ENCODE measurements at regions not wholly inside any gene's neighbourhood (a gene's known extent, or its start where the extent isn't known, plus 50 kb on each side); places are given as distances from the start of the nearest gene placed in this dataset.

- peak; percentile 96 for DNase-seq
- ATAC-seq = peak; percentile 53
Observed at GRCh38 chr13:99436686-99437416, 64.4 kb upstream of the TM9SF2 start.

DNA sequence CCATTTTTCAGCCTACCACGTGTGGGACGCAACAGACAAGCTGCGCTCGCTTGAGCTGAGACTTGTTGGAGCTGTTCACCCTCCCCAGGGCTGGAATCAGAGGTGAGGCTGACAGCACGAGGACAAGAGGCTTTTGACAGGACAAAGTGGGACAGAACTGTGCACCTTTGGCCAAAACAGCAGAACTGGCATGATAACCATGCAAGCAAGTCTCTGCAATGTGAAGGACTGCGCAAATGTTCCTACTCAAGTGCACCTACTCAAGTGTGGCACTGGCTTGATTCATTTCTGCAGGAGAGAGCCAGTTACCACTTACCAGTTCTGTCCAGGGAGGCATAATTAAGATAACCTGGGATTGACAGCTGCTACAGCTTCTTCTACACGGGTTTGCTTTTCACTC lies 62.2 kb upstream of the TM9SF2 start:
- no peak for ATAC-seq
- no peak for DNase-seq

DNA sequence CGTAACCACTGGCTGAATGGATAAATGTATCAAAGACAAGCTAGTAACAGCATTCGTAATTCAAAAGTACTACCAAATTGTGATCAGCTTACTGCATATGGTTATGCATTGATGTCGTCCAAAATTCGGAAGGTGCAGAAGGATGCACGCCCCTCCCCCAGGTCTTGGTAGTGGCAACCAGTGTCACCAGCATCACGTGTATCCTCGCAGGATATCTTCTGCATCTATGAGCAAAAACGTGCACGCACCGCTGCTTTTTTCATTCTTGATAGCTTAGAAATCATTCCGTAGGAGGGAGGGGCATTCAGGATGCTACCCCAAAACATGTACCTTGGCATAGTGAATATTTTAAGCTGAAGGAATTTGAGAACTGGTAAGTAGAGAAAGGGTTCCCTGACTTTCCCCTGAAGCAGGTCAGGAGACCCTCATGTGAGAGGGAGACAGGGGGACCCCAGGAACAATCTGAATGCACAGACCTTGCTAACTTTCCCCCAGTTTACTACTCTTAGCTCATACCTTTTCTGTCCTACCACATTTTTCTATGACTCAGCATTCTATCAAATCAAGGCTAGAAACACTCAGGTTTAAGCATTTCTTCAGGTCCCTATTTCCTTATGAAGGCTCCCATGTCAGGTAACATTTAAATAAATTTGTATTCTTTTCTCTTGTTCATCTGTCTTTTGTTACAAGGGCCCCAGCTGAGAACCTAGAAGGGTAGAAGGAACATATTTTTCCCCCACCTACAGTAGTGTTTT lies 61.2 kb upstream of the TM9SF2 start:
- no peak for DNase-seq
- no peak for ATAC-seq

DNA sequence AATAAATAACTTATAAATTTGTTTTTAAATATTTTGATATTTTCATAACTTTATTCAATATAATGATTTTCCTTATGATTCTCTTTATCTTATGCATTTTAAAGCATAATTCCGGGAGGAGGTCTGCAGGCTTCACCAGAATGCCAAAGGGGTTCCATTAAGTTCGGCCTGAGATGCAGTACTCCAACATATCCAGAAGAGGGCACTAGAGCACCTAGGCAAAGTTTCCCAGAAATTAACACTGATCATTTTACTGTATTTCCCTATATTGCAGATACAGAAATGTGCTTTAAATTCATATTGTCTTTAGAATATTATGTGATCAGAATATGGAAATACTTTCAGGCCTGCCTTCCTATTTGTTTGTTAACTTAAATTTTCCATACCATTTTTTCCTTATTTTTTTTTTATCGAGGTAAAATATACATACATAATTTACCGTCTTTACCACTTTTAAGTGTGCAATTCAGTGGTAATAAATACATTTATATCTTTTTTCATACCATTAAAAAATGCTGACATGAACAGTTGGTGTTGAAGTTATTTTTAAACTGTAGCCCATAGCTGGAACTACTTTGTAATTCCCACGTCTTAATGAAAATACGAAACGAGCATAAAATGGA lies 58.9 kb upstream of the TM9SF2 start:
- DNase-seq = peak; percentile 56
- ATAC-seq = no peak

DNA sequence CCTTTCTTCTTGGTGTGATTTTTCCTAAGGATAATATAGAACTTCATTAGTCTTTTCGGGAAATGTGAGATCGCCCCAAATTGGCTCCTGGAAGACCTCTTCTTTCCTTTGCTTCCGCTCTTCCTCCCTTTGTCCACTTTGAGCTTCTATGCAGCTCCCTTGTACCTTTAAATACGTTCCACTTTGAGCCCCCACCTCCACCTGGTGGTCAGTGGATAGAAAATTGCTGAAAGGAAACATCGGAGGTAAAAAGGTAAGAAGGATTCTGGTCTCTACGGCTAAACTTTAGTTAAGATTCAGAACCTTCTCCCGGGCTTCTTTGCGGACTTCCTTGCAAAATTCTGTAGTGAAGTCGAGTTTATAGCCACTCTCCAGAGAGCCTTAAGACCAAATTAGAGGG lies 55.0 kb upstream of the TM9SF2 start:
- DNase-seq (no peak), ATAC-seq (no peak)

- ATAC-seq (no peak), DNase-seq (no peak)
Observed at GRCh38 chr13:99448546-99448945, 52.7 kb upstream of the TM9SF2 start.

- no peak for ATAC-seq
- no peak for DNase-seq
Observed at GRCh38 chr13:99450416-99450815, 50.9 kb upstream of the TM9SF2 start.

Data from stimulated activated naive CD8-positive, alpha-beta T cell treated with anti-CD3 and anti-CD28 coated beads, Interleukin-15, Interleukin-2, amounts not matched to agents 100 U/mL and 50 U/mL, for 24 hours (primary cell).